ENCODE measurements at regions not wholly inside any gene's neighbourhood (a gene's known extent, or its start where the extent isn't known, plus 50 kb on each side); places are given as distances from the start of the nearest gene placed in this dataset.

- Mint-ChIP-seq H3K4me1 (ENCODE audit: low read depth, unreplicated experiment) (peaks cover 53% of the 10 kb centered on the region), H3K4me3 (ENCODE audit: unreplicated experiment) (peak overlapping the region; percentile 27), H3K27me3 (ENCODE audit: low read depth, unreplicated experiment) (no peaks in the 10 kb centered on the region), H3K36me3 (ENCODE audit: low read depth, unreplicated experiment) (no peaks in the 10 kb centered on the region), H3K9me3 (ENCODE audit: unreplicated experiment) (no peaks in the 10 kb centered on the region), H3K27ac (ENCODE audit: unreplicated experiment) (peak overlapping the region; percentile 12)
- Histone ChIP-seq H3K79me2 (ENCODE audit: insufficient read depth, low read length) (no peaks in the 10 kb centered on the region), H3K9ac (ENCODE audit: low read length) (no peak overlapping the region), H4K20me1 (ENCODE audit: insufficient read depth, low read length) (no peaks in the 10 kb centered on the region), H3K27ac (ENCODE audit: low read depth, low read length) (no peak overlapping the region), H3K4me2 (ENCODE audit: low read length) (peak overlapping the region; percentile 3), H3K4me1 (ENCODE audit: insufficient read depth, low read length) (peaks cover 44% of the 10 kb centered on the region), H2AFZ (ENCODE audit: low read depth, low read length) (no peak overlapping the region), H3K36me3 (ENCODE audit: insufficient read depth, low read length) (no peaks in the 10 kb centered on the region), H3K4me3 (ENCODE audit: insufficient read depth, low read depth, low read length) (no peak overlapping the region), H3K27me3 (ENCODE audit: insufficient read depth, low read length) (no peaks in the 10 kb centered on the region), H3K9me3 (ENCODE audit: insufficient read depth, low read depth, low read length) (no peaks in the 10 kb centered on the region)
- FAIRE-seq (no peak), DNase-seq (ENCODE audit: low read depth) (no peak)
- TF ChIP-seq CTCF (IDR thresholded peaks at IDR 0.05; ENCODE audit: insufficient read depth, low read depth, low read length) (no peak), EZH2 (IDR thresholded peaks at IDR 0.05; ENCODE audit: insufficient read depth, low read length) (no peak)
Measured at GRCh38 chr15:62888623-62889022, 153.9 kb upstream of the TPM1 start.

GRCh38 chr15:62889141-62889661, 153.3 kb upstream of the TPM1 start:
- H3K4me1 Mint-ChIP-seq (ENCODE audit: low read depth, unreplicated experiment) = peaks cover 57% of the 10 kb centered on the region
- no peaks in the 10 kb centered on the region for H3K9me3 Mint-ChIP-seq (ENCODE audit: unreplicated experiment)
- Histone ChIP-seq H3K27ac (ENCODE audit: low read depth, low read length) (no peak overlapping the region), H4K20me1 (ENCODE audit: insufficient read depth, low read length) (no peaks in the 10 kb centered on the region), H3K36me3 (ENCODE audit: insufficient read depth, low read length) (no peaks in the 10 kb centered on the region), H3K9ac (ENCODE audit: low read length) (no peak overlapping the region), H3K9me3 (ENCODE audit: insufficient read depth, low read depth, low read length) (no peaks in the 10 kb centered on the region), H3K27me3 (ENCODE audit: insufficient read depth, low read length) (no peaks in the 10 kb centered on the region), H2AFZ (ENCODE audit: low read depth, low read length) (no peak overlapping the region), H3K4me1 (ENCODE audit: insufficient read depth, low read length) (peaks cover 43% of the 10 kb centered on the region), H3K4me3 (ENCODE audit: insufficient read depth, low read depth, low read length) (no peak overlapping the region), H3K4me2 (ENCODE audit: low read length) (no peak overlapping the region), H3K79me2 (ENCODE audit: insufficient read depth, low read length) (no peaks in the 10 kb centered on the region)
- no peaks in the 10 kb centered on the region for H3K27me3 Mint-ChIP-seq (ENCODE audit: low read depth, unreplicated experiment)
- H3K36me3 Mint-ChIP-seq (ENCODE audit: low read depth, unreplicated experiment) = no peaks in the 10 kb centered on the region
- FAIRE-seq = no peak
- TF ChIP-seq CTCF (IDR thresholded peaks at IDR 0.05; ENCODE audit: insufficient read depth, low read depth, low read length) (no peak), EZH2 (IDR thresholded peaks at IDR 0.05; ENCODE audit: insufficient read depth, low read length) (no peak)
- DNase-seq (ENCODE audit: low read depth) = no peak
- H3K4me3 Mint-ChIP-seq (ENCODE audit: unreplicated experiment) = no peak overlapping the region
- no peak overlapping the region for H3K27ac Mint-ChIP-seq (ENCODE audit: unreplicated experiment)

GRCh38 chr15:62889734-62890505, 152.6 kb upstream of the TPM1 start:
- Histone ChIP-seq H3K36me3 (ENCODE audit: insufficient read depth, low read length) (no peaks in the 10 kb centered on the region), H4K20me1 (ENCODE audit: insufficient read depth, low read length) (no peaks in the 10 kb centered on the region), H3K27ac (ENCODE audit: low read depth, low read length) (peak overlapping the region; percentile 42), H3K9me3 (ENCODE audit: insufficient read depth, low read depth, low read length) (no peaks in the 10 kb centered on the region), H3K27me3 (ENCODE audit: insufficient read depth, low read length) (no peaks in the 10 kb centered on the region), H3K4me2 (ENCODE audit: low read length) (peak overlapping the region; percentile 9), H3K79me2 (ENCODE audit: insufficient read depth, low read length) (no peaks in the 10 kb centered on the region), H2AFZ (ENCODE audit: low read depth, low read length) (no peak overlapping the region), H3K4me1 (ENCODE audit: insufficient read depth, low read length) (peaks cover 48% of the 10 kb centered on the region), H3K9ac (ENCODE audit: low read length) (peak overlapping the region; percentile 4), H3K4me3 (ENCODE audit: insufficient read depth, low read depth, low read length) (no peak overlapping the region)
- no peaks in the 10 kb centered on the region for H3K27me3 Mint-ChIP-seq (ENCODE audit: low read depth, unreplicated experiment)
- H3K27ac Mint-ChIP-seq (ENCODE audit: unreplicated experiment) = peak overlapping the region; percentile 77
- H3K9me3 Mint-ChIP-seq (ENCODE audit: unreplicated experiment) = no peaks in the 10 kb centered on the region
- FAIRE-seq (no peak), DNase-seq (ENCODE audit: low read depth) (peak; percentile 70)
- H3K36me3 Mint-ChIP-seq (ENCODE audit: low read depth, unreplicated experiment) = no peaks in the 10 kb centered on the region
- no peak overlapping the region for H3K4me3 Mint-ChIP-seq (ENCODE audit: unreplicated experiment)
- peaks cover 55% of the 10 kb centered on the region for H3K4me1 Mint-ChIP-seq (ENCODE audit: low read depth, unreplicated experiment)
- TF ChIP-seq CTCF (IDR thresholded peaks at IDR 0.05; ENCODE audit: insufficient read depth, low read depth, low read length) = no peak
- no peak for TF ChIP-seq EZH2 (IDR thresholded peaks at IDR 0.05; ENCODE audit: insufficient read depth, low read length)
